ENCODE measurements at regions not wholly inside any gene's neighbourhood (a gene's known extent, or its start where the extent isn't known, plus 50 kb on each side); places are given as distances from the start of the nearest gene placed in this dataset.

DNA sequence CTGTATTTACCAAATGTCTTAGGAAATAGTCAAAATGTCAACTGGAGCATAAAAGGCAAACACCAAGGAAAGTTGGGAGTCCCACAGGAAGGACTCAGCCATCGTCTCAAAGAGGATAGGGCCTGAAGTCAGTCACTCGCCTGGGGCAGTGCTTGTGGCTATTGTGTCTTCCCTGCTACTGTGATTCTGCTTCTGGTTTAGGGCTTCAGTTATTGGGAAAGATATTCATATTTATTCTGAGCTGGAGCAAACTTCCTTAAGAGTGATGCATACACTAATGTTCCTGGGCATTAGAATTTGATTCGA, 118.1 kb downstream of the EDEM1 start:
- no peak overlapping the region for H3K27ac ChIP-seq
- intact Hi-C loops (cut with DNase I), result loop anchor here in 4 of 10 donors (5.0 to 10.0 kb wide), 2 partner anchors 1489 to 1492 kb away; no protein-coding TSS in a partner anchor
- WGBS, 4 donors, result 69 to 76% (median 70%) methylated on average over 3 of the region's 3 CpGs
- H3K9me3 ChIP-seq, result no peaks in the 10 kb centered on the region
- ATAC-seq, result no peak
- no peaks in the 10 kb centered on the region for H3K27me3 ChIP-seq
- TF ChIP-seq POLR2A (IDR thresholded peaks at IDR 0.05) (no peak), CTCF (IDR thresholded peaks at IDR 0.05) (no peak)
- H3K4me1 ChIP-seq, result peaks cover 0 to 9% (median 0%) of the 10 kb centered on the region in 12 donors
- H3K4me3 ChIP-seq, result no peak overlapping the region
- DNase-seq, result no peak
- no peaks in the 10 kb centered on the region for H3K36me3 ChIP-seq

DNA sequence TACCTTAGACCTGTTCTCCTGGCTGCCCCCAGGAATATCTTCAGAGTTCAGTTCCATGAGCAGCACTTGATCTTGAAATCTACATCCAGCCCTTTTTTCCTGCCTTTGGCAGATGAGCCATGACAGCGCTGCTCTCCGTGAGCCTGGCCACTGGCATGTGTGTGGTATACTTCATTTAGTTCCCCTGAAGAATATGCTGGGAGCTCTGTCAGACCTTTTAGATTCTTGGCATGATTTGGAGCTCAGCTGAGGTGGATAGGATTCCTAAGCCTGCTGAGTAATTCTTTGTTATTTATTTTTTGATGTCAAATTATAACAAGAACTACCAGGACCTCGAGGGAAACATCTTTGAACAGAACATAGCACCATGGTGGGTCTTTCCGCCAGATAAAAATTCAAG, 121.7 kb downstream of the EDEM1 start:
- Histone ChIP-seq H3K27ac (no peak overlapping the region), H3K36me3 (no peaks in the 10 kb centered on the region), H3K9me3 (no peaks in the 10 kb centered on the region), H3K4me1 (peaks cover 0 to 9% (median 0%) of the 10 kb centered on the region in 12 donors), H3K27me3 (no peaks in the 10 kb centered on the region), H3K4me3 (no peak overlapping the region)
- 82 to 93% (median 87%) methylated on average over 4 of the region's 4 CpGs for WGBS, 4 donors
- intact Hi-C loops (cut with DNase I), result loop anchor here in 4 of 10 donors (5.0 to 10.0 kb wide), 2 partner anchors 1486 to 1488 kb away; no protein-coding TSS in a partner anchor
- ATAC-seq (no peak), DNase-seq (no peak)
- TF ChIP-seq POLR2A (IDR thresholded peaks at IDR 0.05) (no peak), CTCF (IDR thresholded peaks at IDR 0.05) (no peak)

- no peaks in the 10 kb centered on the region for H3K36me3 ChIP-seq
- WGBS, 4 donors, result 60 to 71% (median 68%) methylated on average over 3 of the region's 3 CpGs
- no peaks in the 10 kb centered on the region for H3K9me3 ChIP-seq
- H3K27me3 ChIP-seq, result no peaks in the 10 kb centered on the region
- intact Hi-C loops (cut with DNase I), result loop anchor here in 4 of 10 donors (5.0 to 10.0 kb wide), 2 partner anchors 1485 to 1488 kb away; no protein-coding TSS in a partner anchor
- TF ChIP-seq CTCF (IDR thresholded peaks at IDR 0.05) (no peak), POLR2A (IDR thresholded peaks at IDR 0.05) (no peak)
- ATAC-seq, result no peak
- H3K4me1 ChIP-seq, result peaks cover 0 to 6% (median 0%) of the 10 kb centered on the region in 12 donors
- no peak for DNase-seq
- no peak overlapping the region for H3K27ac ChIP-seq
- no peak overlapping the region for H3K4me3 ChIP-seq
Measured at GRCh38 chr3:5309602-5310001, 122.1 kb downstream of the EDEM1 start.

DNA sequence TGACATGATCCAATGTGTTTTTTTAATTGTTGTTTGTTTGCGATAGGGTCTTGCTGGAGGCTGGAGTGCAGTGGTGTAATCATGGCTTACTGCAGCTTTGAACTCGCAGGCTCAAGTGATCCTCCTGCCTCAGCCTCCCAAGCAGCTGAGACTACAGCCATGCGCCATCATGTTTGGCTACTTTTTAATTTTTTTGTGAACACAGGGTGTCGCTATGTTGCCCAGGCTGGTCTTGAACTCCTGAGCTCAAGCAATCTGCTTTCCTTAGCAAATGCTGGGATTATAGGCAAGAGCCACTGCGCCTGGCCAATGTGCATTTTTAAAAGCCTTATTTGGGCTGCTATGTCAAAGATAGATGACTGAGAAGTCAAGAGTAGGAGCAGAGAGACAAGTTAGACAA, 123.0 kb downstream of the EDEM1 start:
- Histone ChIP-seq H3K9me3 (no peaks in the 10 kb centered on the region), H3K4me3 (no peak overlapping the region), H3K4me1 (no peaks in the 10 kb centered on the region), H3K27me3 (no peaks in the 10 kb centered on the region), H3K36me3 (no peaks in the 10 kb centered on the region), H3K27ac (no peak overlapping the region)
- DNase-seq (no peak), ATAC-seq (no peak)
- TF ChIP-seq CTCF (IDR thresholded peaks at IDR 0.05) (no peak), POLR2A (IDR thresholded peaks at IDR 0.05) (no peak)
- intact Hi-C loops (cut with DNase I), result no loop called here
- 92 to 95% (median 94%) methylated on average over 5 of the region's 5 CpGs for WGBS, 4 donors
